Prostate gland (tissue), 2 donors: ENCODE measurements at regions not wholly inside any gene's neighbourhood (a gene's known extent, or its start where the extent isn't known, plus 50 kb on each side); places are given as distances from the start of the nearest gene placed in this dataset.

ENCODE experiments used
- DNase-seq: peaks from one replicate; pipeline ENCODE4 v3.0.0-alpha.2; 2019; ENCODE audit warnings: low spot score
- H3K27ac ChIP-seq, 2 donors: fragments of 200-600 bp; sonication (generic); 2 replicates each; pipeline ENCODE4 v1.5.1; 2017 to 2019
- H3K27me3 ChIP-seq: fragments of 200-600 bp; sonication (generic); replicated peaks from 2 replicates; pipeline ENCODE4 v1.5.1; 2019; ENCODE audit not compliant: insufficient read depth
- H3K36me3 ChIP-seq, 2 donors: fragments of 200-600 bp; sonication (generic); 1 replicate in 1 of 2; 2 replicates in 1 of 2; pipeline versions ENCODE4 v1.5.1 to v1.8.1; 2017 to 2019
- H3K4me1 ChIP-seq: fragments of 200-600 bp; sonication (generic); replicated peaks from 2 replicates; pipeline ENCODE4 v1.5.1; 2019
- H3K4me3 ChIP-seq, 2 donors: fragments of 200-600 bp; sonication (generic); 2 replicates each; pipeline ENCODE4 v1.5.1; 2017 to 2019
- H3K9me3 ChIP-seq: fragments of 200-600 bp; sonication (generic); 2 replicates; pipeline ENCODE4 v1.5.1; 2017
- CTCF ChIP-seq, 4 experiments: fragments of 200-600 bp in 2 of 4; fragments of 450-650 bp in 2 of 4; sonication (generic) in 2 of 4; IDR thresholded peaks; 1 replicate in 3 of 4; 2 replicates in 1 of 4; pipeline ENCODE4 v1.5.1; 2016 to 2019; ENCODE audit warnings: antibody characterized with exemption in 4 of 4, mild to moderate bottlenecking in 2 of 4, moderate library complexity in 2 of 4
- POLR2A ChIP-seq: fragments of 450-650 bp; IDR thresholded peaks from one replicate; pipeline ENCODE4 v1.6.1; 2016; ENCODE audit warnings: antibody characterized with exemption, mild to moderate bottlenecking
- POLR2AphosphoS5 ChIP-seq: sonication (generic); formaldehyde crosslinking; IDR thresholded peaks from one replicate; pipeline ENCODE4 v1.6.1; 2017; ENCODE audit warnings: antibody characterized with exemption
- WGBS: methylation state at CpG from one replicate; pipeline ENCODE4 v1.1.5; 2018; 5-methylcytosine and 5-hydroxymethylcytosine counted together
- intact Hi-C: fragments of 100-400 bp; cut with DNase I; formaldehyde crosslinking; loops from one replicate; pipeline ENCODE4 v1.14.2; 2022

GRCh38 chr13:47798906-47799305, 202.2 kb downstream of the SUCLA2 start:
- Histone ChIP-seq H3K4me1 (no peaks in the 10 kb centered on the region), H3K27ac (no peak overlapping the region), H3K27me3 (no peaks in the 10 kb centered on the region), H3K9me3 (no peaks in the 10 kb centered on the region), H3K4me3 (no peak overlapping the region), H3K36me3 (no peaks in the 10 kb centered on the region)
- DNase-seq = no peak
- intact Hi-C loops = no loop called here
- TF ChIP-seq POLR2AphosphoS5 (no peak), POLR2A (no peak), CTCF (IDR thresholded peaks at IDR 0.05) (no peak)

GRCh38 chr13:47798194-47798593, 202.9 kb downstream of the SUCLA2 start:
- TF ChIP-seq CTCF (IDR thresholded peaks at IDR 0.05) (no peak), POLR2AphosphoS5 (no peak), POLR2A (no peak)
- WGBS = 77% methylated on average over 6 of the region's 6 CpGs
- DNase-seq = no peak
- Histone ChIP-seq H3K27me3 (no peaks in the 10 kb centered on the region), H3K36me3 (no peaks in the 10 kb centered on the region), H3K4me3 (no peak overlapping the region), H3K27ac (no peak overlapping the region), H3K4me1 (no peaks in the 10 kb centered on the region), H3K9me3 (no peaks in the 10 kb centered on the region)
- intact Hi-C loops = no loop called here

- DNase-seq = no peak
- intact Hi-C loops = no loop called here
- WGBS = 78% methylated on average over 10 of the region's 10 CpGs
- Histone ChIP-seq H3K4me3 (no peak overlapping the region), H3K27me3 (no peaks in the 10 kb centered on the region), H3K36me3 (no peaks in the 10 kb centered on the region), H3K4me1 (no peaks in the 10 kb centered on the region), H3K27ac (no peak overlapping the region), H3K9me3 (no peaks in the 10 kb centered on the region)
- TF ChIP-seq POLR2A (no peak), CTCF (IDR thresholded peaks at IDR 0.05) (no peak), POLR2AphosphoS5 (no peak)
Measured at GRCh38 chr13:47796816-47797215, 204.3 kb downstream of the SUCLA2 start.

- intact Hi-C loops = no loop called here
- H3K4me3 ChIP-seq = no peak overlapping the region
- H3K36me3 ChIP-seq = no peaks in the 10 kb centered on the region
- H3K27ac ChIP-seq = no peak overlapping the region
- 67% methylated on average over 2 of the region's 2 CpGs for WGBS
- H3K4me1 ChIP-seq = no peaks in the 10 kb centered on the region
- H3K9me3 ChIP-seq = no peaks in the 10 kb centered on the region
- no peaks in the 10 kb centered on the region for H3K27me3 ChIP-seq
- DNase-seq = no peak
- no peak for TF ChIP-seq POLR2AphosphoS5
- no peak for TF ChIP-seq POLR2A
- no peak for TF ChIP-seq CTCF (IDR thresholded peaks at IDR 0.05)
Measured at GRCh38 chr13:47794963-47795362, 206.1 kb downstream of the SUCLA2 start.

GRCh38 chr13:47790755-47791154, 210.3 kb downstream of the SUCLA2 start:
- Histone ChIP-seq H3K36me3 (no peaks in the 10 kb centered on the region), H3K27ac (no peak overlapping the region), H3K4me3 (no peak overlapping the region), H3K4me1 (no peaks in the 10 kb centered on the region), H3K9me3 (no peaks in the 10 kb centered on the region), H3K27me3 (no peaks in the 10 kb centered on the region)
- no peak for TF ChIP-seq POLR2A
- WGBS = 75% methylated on average over 2 of the region's 2 CpGs
- intact Hi-C loops = no loop called here
- no peak for DNase-seq

- TF ChIP-seq POLR2AphosphoS5 = no peak
- TF ChIP-seq CTCF (IDR thresholded peaks at IDR 0.05) = no peak
- intact Hi-C loops = no loop called here
Measured at GRCh38 chr13:47788844-47789243, 212.2 kb downstream of the SUCLA2 start.

More at GRCh38 chr13:47788844-47789243, 212.2 kb downstream of the SUCLA2 start:
- DNase-seq = no peak
- H3K27me3 ChIP-seq = no peaks in the 10 kb centered on the region
- no peaks in the 10 kb centered on the region for H3K36me3 ChIP-seq
- H3K4me1 ChIP-seq = no peaks in the 10 kb centered on the region
- no peak overlapping the region for H3K4me3 ChIP-seq
- no peak overlapping the region for H3K27ac ChIP-seq
- H3K9me3 ChIP-seq = no peaks in the 10 kb centered on the region
